Calu3 (cell line): ENCODE measurements at regions not wholly inside any gene's neighbourhood (a gene's known extent, or its start where the extent isn't known, plus 50 kb on each side); places are given as distances from the start of the nearest gene placed in this dataset.

Experiments
- BruUV-seq: library from RNA; stranded (reverse); fragments of 400-500 nt; replicated peaks from 2 replicates; lab custom pipeline; 2021; lab: Mats Ljungman, UMichigan
- CTCF ChIA-PET: fragments of 300-600 bp; sonication (Branson Sonifier 250); formaldehyde crosslinking; loops from one replicate; lab custom pipeline; 2022; ENCODE audit warnings: antibody characterized with exemption; lab: Charles Lee
- DNase-seq: peaks from one replicate; pipeline ENCODE4 v3.0.0; 2022
- H3K27ac Mint-ChIP-seq: one replicate; pipeline ENCODE4 v1.8.0; 2022; ENCODE audit warnings: mixed read lengths; ENCODE audit not compliant: unreplicated experiment
- H3K27me3 Mint-ChIP-seq: one replicate; pipeline ENCODE4 v1.8.0; 2022; ENCODE audit warnings: mixed read lengths; ENCODE audit not compliant: unreplicated experiment
- H3K36me3 Mint-ChIP-seq: one replicate; pipeline ENCODE4 v1.8.0; 2022; ENCODE audit warnings: mild to moderate bottlenecking, moderate library complexity, mixed read lengths; ENCODE audit not compliant: insufficient read depth, unreplicated experiment
- H3K4me1 Mint-ChIP-seq: one replicate; pipeline ENCODE4 v1.8.0; 2022; ENCODE audit warnings: mild to moderate bottlenecking, low read depth, mixed read lengths; ENCODE audit not compliant: unreplicated experiment
- H3K4me3 Mint-ChIP-seq: one replicate; pipeline ENCODE4 v1.8.0; 2022; ENCODE audit warnings: mild to moderate bottlenecking, low read depth, moderate library complexity, mixed read lengths; ENCODE audit not compliant: unreplicated experiment
- H3K9me3 Mint-ChIP-seq: one replicate; pipeline ENCODE4 v1.8.0; 2022; ENCODE audit warnings: low read depth, mixed read lengths; ENCODE audit not compliant: unreplicated experiment
- intact Hi-C: fragments of 100-400 bp; cut with micrococcal nuclease; formaldehyde crosslinking; loops from one replicate; pipeline ENCODE4 v1.10.0; 2022; ENCODE audit not compliant: unreplicated experiment
- TF ChIP-seq, protein P1 (sequence below): fragments of 200-600 bp; IDR thresholded peaks from one replicate; pipeline ENCODE4 v1.8.0; 2022; ENCODE audit warnings: antibody characterized with exemption; ENCODE audit not compliant: unreplicated experiment

DNA sequence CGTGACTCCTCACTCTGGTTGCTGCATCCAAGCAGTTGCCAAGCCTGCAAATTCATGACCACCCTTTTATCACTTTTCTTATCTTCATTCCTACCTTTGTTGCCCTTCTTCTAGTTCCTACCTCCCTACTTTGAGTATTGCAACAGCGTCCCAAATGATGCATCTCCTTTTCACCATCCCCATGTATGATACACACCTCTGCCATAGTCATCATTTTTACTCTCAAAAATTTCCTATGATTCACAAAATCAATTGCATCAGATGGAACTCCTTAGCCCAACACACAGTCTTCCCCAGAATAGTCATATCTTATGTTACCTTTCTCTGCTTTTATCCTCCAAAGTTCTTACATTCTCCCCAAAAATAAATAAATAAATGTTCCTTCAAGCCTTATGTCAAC, 262.6 kb downstream of the TBL1XR1 start:
- peaks cover 10% of the 10 kb centered on the region for H3K4me1 Mint-ChIP-seq
- no peak for DNase-seq
- TF ChIP-seq, protein P1, sequence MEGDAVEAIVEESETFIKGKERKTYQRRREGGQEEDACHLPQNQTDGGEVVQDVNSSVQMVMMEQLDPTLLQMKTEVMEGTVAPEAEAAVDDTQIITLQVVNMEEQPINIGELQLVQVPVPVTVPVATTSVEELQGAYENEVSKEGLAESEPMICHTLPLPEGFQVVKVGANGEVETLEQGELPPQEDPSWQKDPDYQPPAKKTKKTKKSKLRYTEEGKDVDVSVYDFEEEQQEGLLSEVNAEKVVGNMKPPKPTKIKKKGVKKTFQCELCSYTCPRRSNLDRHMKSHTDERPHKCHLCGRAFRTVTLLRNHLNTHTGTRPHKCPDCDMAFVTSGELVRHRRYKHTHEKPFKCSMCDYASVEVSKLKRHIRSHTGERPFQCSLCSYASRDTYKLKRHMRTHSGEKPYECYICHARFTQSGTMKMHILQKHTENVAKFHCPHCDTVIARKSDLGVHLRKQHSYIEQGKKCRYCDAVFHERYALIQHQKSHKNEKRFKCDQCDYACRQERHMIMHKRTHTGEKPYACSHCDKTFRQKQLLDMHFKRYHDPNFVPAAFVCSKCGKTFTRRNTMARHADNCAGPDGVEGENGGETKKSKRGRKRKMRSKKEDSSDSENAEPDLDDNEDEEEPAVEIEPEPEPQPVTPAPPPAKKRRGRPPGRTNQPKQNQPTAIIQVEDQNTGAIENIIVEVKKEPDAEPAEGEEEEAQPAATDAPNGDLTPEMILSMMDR, result no peak
- no peak overlapping the region for H3K4me3 Mint-ChIP-seq
- H3K9me3 Mint-ChIP-seq, result peaks cover 5% of the 10 kb centered on the region
- intact Hi-C loops, result loop anchor here (5.0 kb wide), 2 partner anchors 242 to 497 kb away; no protein-coding TSS in a partner anchor
- no TSS peak for BruUV-seq
- no peaks in the 10 kb centered on the region for H3K36me3 Mint-ChIP-seq
- CTCF ChIA-PET, result no interaction called here
- H3K27ac Mint-ChIP-seq, result no peak overlapping the region
- H3K27me3 Mint-ChIP-seq, result no peaks in the 10 kb centered on the region

DNA sequence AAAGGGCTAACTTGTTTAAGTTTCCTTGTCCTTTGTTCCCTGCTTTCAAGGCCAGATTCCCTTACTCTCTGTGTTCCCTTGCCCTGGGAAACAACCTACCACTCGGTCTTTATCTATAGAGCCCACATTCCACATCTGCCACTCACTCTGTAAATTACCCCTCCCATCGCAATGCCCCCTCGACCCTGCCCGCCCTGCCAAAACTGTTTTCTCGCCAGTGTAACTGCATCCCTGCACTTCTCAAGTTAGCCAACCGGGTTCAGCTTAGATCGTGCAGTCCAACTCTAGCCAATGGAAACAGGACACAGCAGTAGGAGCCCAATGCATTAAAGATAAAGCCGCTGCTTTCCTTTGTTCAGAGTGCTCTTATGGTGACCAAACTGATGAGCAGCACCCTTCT, 263.6 kb downstream of the TBL1XR1 start:
- H3K27me3 Mint-ChIP-seq, result no peaks in the 10 kb centered on the region
- no peak overlapping the region for H3K4me3 Mint-ChIP-seq
- H3K36me3 Mint-ChIP-seq, result no peaks in the 10 kb centered on the region
- H3K4me1 Mint-ChIP-seq, result peaks cover 10% of the 10 kb centered on the region
- no peak for DNase-seq
- TF ChIP-seq, protein P1, result no peak
- CTCF ChIA-PET, result no interaction called here
- H3K9me3 Mint-ChIP-seq, result peaks cover 5% of the 10 kb centered on the region
- no peak overlapping the region for H3K27ac Mint-ChIP-seq
- intact Hi-C loops, result no loop called here
- BruUV-seq, result no TSS peak

DNA sequence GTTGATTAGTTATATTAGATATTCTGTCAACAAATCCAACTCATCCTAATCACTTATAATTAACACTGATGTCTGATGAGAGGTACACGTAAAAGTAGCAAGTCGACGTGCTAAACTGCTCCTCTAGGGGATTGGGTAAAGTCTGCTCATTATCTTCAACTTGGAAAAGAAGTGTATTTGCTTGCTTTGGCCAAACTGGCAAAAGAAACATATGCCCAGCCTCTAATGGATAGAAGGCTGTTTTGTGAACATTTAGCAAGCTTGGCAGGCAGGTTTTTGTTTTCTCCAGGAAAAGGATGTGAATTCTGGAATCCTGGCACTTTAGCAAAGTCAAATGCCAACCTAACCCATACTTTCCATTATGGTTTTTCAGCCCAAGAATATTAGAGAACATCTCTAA, 264.8 kb downstream of the TBL1XR1 start:
- no peaks in the 10 kb centered on the region for H3K27me3 Mint-ChIP-seq
- no peak for DNase-seq
- CTCF ChIA-PET, result no interaction called here
- no peaks in the 10 kb centered on the region for H3K36me3 Mint-ChIP-seq
- TF ChIP-seq, protein P1, result no peak
- peaks cover 5% of the 10 kb centered on the region for H3K9me3 Mint-ChIP-seq
- peaks cover 11% of the 10 kb centered on the region for H3K4me1 Mint-ChIP-seq
- no peak overlapping the region for H3K4me3 Mint-ChIP-seq
- intact Hi-C loops, result no loop called here
- BruUV-seq, result no TSS peak
- H3K27ac Mint-ChIP-seq, result no peak overlapping the region

DNA sequence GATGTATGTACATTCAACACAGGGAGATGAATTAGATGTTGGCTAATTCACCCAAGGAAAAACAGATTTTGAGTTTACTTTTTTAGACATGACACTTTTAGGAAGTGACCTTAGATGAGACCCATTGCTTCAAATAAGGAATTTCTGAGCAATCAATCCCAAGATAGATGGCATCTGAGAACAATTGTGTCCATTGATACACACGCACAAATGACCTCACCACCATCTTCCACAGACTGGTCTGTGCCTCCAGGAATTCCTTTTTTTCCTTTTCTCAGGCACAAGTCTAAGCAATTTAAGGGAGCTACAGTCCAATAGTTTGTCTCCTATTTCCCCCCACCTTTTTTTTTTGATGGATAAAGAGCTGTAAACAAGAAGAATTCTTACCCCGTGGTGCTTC, 265.3 kb downstream of the TBL1XR1 start:
- CTCF ChIA-PET, result no interaction called here
- DNase-seq, result no peak
- H3K27ac Mint-ChIP-seq, result no peak overlapping the region
- intact Hi-C loops, result no loop called here
- H3K36me3 Mint-ChIP-seq, result no peaks in the 10 kb centered on the region
- peaks cover 5% of the 10 kb centered on the region for H3K9me3 Mint-ChIP-seq
- TF ChIP-seq, protein P1, result no peak
- no TSS peak for BruUV-seq
- H3K4me3 Mint-ChIP-seq, result no peak overlapping the region
- H3K4me1 Mint-ChIP-seq, result peaks cover 16% of the 10 kb centered on the region
- H3K27me3 Mint-ChIP-seq, result no peaks in the 10 kb centered on the region
